CD4-positive, alpha-beta T cell treated with Interferon alpha-2 for 1 hour (primary cell): ENCODE measurements at regions not wholly inside any gene's neighbourhood (a gene's known extent, or its start where the extent isn't known, plus 50 kb on each side); places are given as distances from the start of the nearest gene placed in this dataset.
"Not testable (repeated sequence)": the region's sequence is repeated elsewhere in the genome, so short reads cannot be mapped to it uniquely, and the experiment has no call there.

Experiments used
- DNase-seq, 2 donors: peaks; one replicate each; pipeline ENCODE4 v3.0.0-alpha.2; 2020 to 2022

DNA sequence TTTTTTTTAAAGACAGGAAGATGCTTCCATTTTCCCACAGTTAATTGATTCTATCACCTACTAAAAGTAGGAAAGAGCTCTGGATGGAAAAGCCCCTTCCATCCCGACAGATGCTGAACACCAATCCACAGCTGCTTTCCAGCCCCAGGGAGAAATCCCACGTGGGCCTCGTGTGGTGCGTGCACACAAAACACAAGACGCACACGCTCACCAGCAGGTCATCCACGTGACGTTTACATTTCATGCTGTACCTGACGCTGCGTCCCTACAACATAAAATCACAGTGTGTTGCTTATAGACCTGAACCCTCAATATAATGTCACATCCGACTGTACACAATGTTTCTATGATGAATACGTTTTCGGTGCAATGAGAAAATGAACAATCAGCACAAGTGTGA is 50.2 kb upstream of the DACT2 start:
- no peak for DNase-seq

DNA sequence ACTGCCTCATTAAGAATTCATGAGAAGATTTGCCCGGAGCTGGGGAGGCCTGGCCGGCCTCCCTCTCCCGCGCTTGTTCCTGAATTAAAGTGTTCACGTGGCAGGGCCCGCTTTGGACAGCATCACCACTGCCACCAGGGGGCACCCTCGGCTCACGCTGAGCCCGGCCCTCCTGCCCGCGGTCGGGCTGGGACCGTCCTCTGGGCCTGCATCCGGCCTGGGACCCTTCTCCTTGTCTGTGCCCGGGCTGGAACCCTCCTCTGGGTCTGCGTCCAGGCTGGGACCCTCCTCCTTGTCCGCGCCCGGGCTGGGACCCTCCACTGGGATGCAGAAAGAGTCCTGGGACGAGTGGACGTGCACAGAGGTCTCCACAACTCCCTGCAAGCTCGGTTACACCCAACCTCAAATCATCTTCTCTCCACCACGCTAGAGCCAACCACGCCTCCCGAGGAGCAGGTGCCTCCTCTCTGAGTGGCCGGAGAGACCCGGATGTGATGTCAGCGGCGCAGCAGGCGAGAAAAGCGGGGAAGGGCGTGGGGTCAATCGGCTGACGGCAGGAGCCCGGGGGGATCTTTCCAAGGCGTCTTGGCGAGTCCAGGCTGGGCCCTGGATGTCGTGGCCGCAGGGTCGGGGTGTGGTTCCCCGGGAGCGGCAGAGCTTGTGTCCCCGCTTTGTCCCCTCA is 50.9 kb upstream of the DACT2 start:
- peak; percentile 15 to 46 for DNase-seq

DNA sequence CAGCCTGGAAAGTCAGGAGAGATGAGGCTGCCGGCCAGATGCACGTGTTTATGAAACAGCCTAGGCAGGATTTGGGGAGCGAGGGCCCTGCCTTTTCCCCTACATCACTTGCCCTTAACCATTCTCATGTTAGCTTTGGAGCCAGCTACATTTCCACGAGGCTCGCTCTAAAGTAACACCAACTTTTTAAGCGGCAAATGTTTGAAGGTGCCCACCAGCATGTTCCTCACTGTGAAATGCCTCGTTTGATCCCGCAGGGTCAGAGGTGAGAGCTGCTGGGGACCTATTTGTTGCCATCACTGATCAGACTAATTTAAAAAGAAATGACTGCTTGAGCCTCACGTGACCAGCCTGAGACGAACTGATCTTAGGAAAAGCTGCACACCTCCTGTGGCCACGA is 51.6 kb upstream of the DACT2 start:
- no peak for DNase-seq

DNA sequence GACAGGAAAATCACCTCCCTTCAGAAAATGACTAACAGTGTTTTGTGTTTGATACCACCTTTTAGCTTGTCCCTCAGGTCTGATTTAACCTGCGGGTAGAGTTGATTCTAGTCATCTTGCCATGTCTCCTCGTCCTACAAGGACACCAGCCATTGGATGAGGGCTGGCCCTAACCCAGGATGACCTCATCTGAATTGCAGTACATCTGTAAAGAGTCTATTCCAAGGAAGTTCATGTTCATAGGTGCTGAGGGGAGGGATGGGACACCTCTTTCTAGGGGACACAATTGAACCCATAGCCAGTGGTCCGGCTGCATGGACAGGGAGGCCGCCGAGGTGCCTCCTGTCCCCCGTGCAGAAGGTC is 52.0 kb upstream of the DACT2 start:
- no peak for DNase-seq

DNA sequence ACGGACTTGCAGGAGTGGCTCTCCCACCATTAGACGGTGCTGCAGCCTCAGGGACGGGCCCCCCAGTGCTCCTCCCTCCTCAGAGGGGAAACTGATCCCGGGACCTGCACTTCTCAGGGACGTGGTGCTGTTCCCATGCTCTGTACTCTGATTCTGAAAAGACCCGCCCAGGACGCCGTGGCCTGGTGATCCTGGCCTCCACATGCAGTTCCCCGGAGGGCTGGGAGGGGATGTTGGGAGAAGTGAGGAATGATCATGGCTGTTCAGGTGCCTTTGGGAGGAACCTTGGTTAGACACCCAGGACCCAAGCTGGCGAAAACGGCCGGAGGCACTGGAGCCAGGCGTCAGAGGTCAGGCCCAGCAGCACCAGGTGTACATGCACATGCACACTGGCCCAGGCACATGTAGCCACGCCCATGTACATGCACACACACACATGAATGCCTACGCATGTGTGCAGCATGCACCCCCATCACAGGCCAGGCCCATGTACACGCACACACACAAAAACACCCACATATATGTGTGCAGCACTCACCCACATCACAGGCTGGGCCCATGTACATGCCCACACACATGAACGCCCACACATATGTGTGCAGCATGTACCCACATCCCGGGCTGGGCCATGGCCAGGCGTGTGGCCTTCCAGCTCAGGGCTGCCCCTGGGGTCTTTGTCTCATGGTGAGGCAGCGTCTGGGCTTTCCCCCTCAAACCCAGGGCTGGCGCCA is 52.6 kb upstream of the DACT2 start:
- no peak for DNase-seq

DNA sequence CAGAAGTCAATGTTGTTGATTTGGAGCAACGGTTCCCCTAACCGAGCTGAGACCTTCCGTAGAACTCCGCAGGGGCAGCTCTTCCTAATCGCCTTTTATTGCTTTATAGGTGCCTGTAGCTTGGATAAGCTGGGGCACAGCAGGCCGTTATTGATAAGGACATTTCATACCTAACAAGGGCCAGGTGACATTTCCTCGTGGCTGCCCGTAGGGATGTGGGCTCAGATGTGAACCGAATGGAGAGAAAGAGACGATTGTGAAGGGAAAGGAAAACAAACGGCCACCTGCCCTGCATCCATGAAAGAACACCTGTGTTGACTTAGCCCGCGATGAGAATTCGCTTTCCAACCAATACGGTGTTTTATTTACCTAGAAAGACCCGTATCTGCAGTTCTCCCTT is 53.3 kb upstream of the DACT2 start:
- DNase-seq = no peak

DNA sequence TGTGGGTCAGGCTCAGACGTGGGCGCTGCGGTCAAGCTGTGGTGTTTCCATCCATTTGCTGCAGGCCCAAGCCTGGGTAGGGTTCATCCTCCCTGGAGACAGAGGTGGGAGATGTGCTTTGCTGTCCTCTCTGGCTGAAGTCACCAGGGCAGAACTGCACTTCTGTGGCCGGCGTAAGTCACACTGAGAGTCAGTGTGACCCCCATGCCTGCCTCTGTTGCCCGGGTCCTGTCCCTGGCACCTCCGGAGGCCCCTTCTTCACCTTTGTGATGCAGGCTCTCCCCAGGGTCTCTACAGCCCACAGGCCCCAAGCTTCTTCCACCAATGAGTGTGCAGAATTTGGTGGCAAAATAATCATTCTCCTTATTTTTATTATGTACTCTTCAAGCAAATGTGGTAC is 53.8 kb upstream of the DACT2 start:
- no peak for DNase-seq

DNA sequence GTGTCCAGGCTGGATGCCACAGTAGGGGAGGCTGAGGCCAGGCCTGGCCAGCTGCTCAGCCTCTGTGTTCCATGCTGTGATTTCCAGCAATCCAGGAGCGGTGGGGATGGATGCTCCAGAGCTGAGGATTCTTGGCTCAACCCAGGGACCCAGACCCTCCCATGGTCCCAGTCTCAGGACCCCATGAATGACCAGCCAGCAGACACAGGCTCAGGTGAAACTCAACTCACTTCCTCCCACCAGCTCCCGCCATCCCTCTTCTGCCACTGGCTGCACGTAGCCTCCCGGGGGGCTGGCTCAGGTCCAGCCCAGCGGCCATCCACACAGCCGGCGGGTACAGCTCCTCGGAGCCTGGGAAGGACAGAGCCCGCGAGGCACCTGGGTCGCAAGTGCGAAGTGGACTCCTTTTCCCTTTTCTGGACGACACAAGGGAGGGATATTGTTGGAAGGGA is 54.5 kb upstream of the DACT2 start:
- DNase-seq = no peak

DNA sequence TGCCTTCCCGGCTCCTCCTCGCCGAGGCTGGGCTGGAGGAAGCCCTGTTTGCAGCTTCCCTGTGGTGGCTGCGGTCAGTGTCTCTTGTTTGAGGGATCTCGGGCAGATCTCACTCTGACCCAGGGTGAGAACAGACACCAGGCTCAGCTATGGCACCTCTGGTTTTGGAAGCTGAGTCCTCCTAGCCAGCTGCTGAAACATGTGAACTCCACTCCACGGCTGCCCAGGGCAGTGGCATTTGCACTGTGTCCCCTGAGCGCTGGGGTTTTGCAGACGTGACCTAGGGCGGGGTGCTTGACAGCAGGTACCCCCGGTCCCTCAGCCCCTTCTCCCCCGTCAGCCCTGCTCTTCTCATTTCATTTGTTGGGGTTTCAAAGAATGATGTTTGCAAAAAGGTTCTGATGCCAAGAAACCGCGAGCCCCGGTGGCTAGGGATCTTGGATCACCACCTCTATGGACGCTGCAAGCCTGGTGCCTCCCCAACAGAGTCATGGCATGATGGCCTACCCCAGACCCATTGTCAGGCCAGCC is 55.0 kb upstream of the DACT2 start:
- DNase-seq = no peak

DNA sequence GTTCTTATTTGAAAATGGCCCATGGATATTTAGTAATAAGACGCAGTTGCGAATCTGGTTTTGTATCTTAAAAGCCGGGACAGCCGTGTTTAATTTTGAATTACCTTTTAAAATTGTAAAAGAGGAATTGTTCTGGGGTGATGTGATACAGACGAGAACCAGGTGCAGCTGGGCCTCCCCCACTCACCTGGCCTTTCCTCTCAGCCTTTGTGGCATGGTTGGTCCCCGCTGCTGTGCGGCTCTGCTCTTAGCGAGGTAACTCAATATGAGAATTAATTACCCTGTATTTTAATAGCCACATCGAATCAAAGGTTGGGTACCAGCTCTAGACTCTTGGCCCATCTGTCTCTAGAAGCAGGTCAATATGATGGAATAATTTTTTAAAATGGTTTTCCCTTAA is 56.5 kb upstream of the DACT2 start:
- no peak for DNase-seq

DNA sequence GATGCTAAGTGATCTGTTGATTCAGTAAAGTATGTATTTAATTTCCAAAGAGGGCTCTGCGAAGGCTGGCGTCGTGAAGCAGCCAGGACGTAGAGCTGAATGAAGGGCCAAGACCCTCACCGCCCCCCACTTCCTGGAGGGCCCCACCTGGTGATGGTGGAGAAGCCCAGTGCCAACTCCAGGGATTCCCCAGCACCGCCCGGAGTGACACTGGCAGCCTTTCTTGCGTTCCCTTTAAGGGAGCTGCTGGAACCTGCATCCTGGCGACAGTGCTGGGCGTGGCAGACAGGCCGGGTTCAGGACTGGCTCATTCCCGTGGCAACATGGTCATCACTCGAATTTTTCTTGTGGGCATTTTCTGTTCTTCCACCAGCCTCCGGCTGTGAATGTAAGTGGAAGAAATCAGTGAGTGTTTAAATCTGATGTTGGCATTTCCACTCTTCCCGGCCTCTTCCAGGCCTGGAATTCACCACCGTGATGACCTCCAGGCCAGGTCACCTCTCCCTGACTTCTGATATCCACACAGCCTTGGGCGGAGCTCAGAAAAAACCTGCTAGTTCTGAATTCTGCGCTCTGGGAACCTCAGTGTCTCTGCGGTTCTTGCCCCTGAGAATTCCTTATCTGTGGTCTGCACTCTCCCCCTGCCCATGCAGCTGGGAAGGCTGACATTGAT is 57.4 kb upstream of the DACT2 start:
- DNase-seq = no peak

DNA sequence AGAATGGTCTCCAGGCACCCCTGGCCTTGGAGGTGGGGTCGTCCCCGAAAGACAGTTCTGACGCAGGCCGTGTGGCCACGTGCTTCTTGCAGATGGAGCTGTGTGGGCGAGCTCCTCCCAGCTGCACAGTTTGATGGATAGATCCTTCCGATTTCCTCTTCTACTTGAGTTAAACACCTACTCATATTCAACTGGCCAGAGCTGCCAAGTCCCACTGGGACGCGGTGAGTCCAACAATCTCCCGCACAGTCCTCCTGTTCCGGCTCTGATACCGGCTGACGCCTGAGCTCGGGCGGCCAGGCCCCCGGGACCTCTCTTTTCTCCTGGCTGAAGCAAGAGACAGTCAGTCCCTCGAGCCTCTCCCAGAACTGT is 57.9 kb upstream of the DACT2 start:
- DNase-seq = no peak

DNA sequence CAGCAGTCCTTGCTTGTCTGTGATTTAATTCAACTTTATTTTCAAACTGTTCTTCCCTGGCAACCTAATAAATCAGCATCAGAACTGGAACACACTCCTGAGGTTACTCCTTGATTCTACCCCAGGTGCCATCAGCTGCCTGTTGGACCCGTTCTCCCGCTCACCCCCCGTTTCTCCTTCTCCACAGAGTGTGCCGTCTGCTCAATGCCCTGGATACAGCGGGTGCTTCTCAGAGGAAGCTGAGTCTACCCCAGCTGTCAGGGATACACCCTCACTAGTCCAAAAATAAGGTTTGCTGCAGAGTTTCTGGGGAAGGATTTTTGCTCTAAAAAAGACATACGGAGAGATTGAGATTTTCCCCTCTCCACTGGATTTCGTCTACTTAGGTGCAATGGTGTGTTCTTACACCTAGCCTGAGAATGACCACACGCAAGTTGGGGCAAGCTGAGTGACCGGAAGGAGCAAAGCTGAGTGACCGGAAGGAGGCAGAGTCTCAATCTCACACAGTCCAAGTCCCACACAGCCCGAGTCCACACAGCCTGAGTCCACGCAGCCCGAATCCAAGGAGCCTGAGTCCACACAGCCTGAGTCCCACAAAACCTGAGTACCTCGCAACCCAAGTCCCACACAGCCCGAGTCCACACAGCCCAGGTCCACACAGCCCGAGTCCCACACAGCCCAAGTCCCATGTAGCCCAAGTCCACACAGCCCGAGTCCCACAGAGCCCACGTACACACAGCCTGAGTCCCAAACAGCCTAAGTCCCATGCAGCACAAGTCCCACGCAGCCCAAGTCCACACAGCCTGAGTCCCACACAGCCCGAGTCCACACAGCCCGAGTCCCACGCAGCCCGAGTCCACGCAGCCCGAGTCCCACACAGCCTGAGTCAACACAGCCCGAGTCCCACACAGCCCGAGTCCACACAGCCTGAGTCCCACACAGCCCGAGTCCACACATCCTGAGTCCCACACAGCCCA is 58.6 kb upstream of the DACT2 start:
- no peak for DNase-seq

DNA sequence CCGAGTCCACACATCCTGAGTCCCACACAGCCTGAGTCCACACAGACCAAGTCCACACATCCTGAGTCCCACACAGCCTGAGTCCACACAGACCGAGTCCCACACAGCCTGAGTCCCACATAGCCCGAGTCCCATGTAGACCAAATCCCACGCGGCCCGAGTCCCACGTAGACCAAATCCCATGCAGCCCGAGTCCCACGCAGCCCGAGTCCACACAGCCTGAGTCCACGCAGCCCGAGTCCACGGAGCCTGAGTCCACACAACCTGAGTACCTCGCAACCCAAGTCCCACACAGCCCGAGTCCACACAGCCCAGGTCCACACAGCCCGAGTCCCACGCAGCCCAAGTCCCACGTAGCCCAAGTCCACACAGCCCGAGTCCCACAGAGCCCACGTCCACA is 60.0 kb upstream of the DACT2 start:
- DNase-seq = not testable (repeated sequence)

DNA sequence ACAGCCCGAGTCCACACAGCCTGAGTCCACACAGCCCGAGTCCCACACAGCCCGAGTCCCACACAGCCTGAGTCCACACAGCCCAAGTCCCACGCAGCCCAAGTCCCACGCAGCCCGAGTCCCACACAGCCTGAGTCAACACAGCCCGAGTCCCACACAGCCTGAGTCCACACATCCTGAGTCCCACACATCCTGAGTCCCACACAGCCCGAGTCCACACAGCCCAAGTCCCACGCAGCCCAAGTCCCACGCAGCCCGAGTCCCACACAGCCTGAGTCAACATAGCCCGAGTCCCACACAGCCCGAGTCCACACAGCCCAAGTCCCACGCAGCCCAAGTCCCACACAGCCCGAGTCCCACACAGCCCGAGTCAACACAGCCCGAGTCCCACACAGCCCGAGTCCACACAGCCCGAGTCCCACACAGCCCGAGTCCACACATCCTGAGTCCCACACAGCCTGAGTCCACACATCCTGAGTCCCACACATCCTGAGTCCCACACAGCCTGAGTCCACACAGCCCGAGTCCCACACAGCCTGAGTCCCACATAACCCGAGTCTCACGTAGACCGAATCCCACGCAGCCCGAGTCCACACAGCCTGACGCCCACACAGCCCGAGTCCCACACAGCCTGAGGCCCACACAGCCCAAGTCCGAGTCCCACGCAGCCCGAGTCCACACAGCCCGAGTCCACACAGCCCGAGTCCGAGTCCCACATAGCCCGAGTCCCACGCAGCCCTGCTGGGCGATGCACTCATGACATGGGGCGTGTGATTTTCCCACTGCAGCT is 60.6 kb upstream of the SMOC2 start:
- not testable (repeated sequence) for DNase-seq

DNA sequence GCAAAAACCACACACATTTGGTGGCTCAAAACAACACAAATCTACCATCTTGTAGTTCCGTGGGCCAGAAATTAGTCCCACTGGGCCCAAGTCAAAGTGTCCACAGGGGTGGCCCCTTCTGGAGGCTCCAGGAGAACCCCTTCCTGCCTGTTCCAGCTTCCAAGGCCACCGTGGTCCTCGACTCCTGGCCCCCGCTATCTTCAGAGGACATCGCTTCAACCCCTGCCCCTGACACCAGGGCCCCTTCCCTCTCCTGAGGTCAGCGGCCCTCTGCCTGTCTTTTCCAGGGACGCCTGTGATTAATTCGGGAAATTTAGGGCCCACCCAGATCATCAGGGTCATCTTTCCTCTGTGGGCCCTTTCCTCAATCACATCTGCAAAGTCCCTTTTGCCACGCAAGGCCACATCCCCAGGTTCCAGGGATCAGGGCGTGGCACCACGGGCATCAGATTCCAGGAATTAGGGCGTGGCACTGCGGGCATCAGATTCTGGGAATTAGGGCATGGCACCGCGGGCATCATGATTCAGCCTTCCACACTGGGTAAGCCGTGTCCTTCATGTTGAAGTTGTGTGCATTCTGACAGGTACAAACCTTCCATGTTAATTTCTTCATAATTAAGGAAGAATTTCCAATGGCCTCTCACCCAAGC is 59.9 kb upstream of the SMOC2 start:
- no peak for DNase-seq

DNA sequence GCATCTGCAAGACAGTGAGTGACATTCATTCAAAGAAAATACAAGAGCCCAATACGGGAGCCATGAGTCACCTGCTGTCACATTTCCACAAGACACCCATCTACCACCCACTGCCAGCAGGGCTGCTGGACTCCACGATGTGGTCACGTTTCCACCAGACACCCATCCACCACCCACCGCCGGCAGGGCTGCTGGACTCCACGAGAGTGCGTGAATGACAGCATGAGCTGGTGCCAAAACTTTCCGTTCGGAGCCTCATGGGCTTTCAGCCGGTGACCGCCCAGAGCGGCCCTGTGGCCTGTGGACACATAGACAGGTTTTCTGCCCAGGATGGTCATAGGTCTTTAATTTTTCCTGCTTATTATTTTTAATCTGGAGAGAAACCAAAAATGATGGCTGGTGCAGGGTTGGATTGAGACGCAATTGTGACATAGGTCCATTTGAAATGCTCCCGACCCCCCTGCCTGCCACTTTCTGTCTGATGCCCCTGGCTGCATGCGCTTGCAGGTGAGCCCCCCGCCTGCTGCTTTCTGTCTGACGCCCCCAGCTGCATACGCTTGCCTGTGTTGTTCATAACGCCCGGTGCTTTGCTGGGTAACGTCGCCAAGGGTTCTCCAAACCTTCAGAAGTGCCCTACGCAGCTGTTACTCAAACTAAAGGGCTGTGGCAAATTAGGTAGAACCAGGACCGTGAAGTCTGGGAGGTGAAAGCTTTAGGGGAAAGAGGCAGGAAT is 59.1 kb upstream of the SMOC2 start:
- no peak for DNase-seq

DNA sequence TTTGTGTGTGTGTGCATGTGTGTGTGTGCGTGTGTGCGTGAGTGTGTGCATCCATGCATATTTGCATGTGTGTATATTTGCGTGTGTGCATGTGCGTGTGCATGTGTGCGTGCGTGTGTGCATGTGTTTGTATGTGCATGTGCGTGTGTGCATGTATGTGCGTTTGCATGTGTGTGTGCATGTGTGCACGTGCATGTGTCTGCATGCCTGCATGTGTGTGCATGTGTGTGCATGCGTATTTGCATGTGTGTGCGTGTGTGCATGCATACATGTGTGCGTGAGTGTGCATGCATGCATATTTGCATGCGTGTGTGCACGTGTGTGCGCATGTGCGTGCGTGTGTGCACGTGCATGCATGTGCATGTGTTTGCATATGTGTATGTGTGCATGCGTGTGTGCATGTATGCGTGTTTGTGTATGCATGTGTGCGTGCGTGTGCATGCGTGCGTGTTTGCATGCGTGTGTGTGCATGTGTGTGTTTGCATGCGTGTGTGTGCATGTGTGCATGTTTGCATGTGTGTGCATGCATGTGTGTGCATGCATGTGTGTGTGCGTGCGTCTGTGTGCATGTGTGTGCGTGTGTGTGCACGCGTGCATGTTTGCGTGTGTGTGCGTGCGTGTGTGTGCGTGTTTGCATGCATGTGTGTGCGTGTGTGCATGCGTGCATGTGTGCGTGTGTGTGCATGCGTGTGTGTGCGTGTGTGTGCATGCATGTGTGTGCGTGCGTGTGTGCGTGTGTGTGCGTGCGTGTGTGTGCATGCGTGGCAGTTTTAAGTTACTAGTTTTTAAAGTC is 57.7 kb upstream of the SMOC2 start:
- DNase-seq = no peak
